ENCODE measurements at regions not wholly inside any gene's neighbourhood (a gene's known extent, or its start where the extent isn't known, plus 50 kb on each side); places are given as distances from the start of the nearest gene placed in this dataset.

GRCh38 chr7:11895337-11895736 is 63.3 kb upstream of the THSD7A start:
- Histone ChIP-seq H3K4me1 (ENCODE audit: control insufficient read depth, insufficient read depth, low read length) (no peaks in the 10 kb centered on the region), H3K9me3 (ENCODE audit: control insufficient read depth, insufficient read depth, low read length) (peaks cover 12% of the 10 kb centered on the region), H3K9ac (ENCODE audit: low read depth, low read length) (no peak overlapping the region), H3K27me3 (ENCODE audit: control insufficient read depth, insufficient read depth, low read length) (no peaks in the 10 kb centered on the region), H3K36me3 (ENCODE audit: control insufficient read depth, insufficient read depth, low read length) (no peaks in the 10 kb centered on the region), H3K4me3 (ENCODE audit: low read depth, low read length) (no peak overlapping the region)

GRCh38 chr7:11896663-11897062 is 64.7 kb upstream of the THSD7A start:
- Histone ChIP-seq H3K9ac (ENCODE audit: low read depth, low read length) (no peak overlapping the region), H3K4me3 (ENCODE audit: low read depth, low read length) (no peak overlapping the region), H3K4me1 (ENCODE audit: control insufficient read depth, insufficient read depth, low read length) (no peaks in the 10 kb centered on the region), H3K9me3 (ENCODE audit: control insufficient read depth, insufficient read depth, low read length) (peaks cover 9% of the 10 kb centered on the region), H3K27me3 (ENCODE audit: control insufficient read depth, insufficient read depth, low read length) (no peaks in the 10 kb centered on the region), H3K36me3 (ENCODE audit: control insufficient read depth, insufficient read depth, low read length) (no peaks in the 10 kb centered on the region)

GRCh38 chr7:11899247-11899646 is 67.2 kb upstream of the THSD7A start:
- no peaks in the 10 kb centered on the region for H3K4me1 ChIP-seq (ENCODE audit: control insufficient read depth, insufficient read depth, low read length)
- H3K27me3 ChIP-seq (ENCODE audit: control insufficient read depth, insufficient read depth, low read length): no peaks in the 10 kb centered on the region
- H3K9ac ChIP-seq (ENCODE audit: low read depth, low read length): no peak overlapping the region
- H3K36me3 ChIP-seq (ENCODE audit: control insufficient read depth, insufficient read depth, low read length): no peaks in the 10 kb centered on the region
- H3K9me3 ChIP-seq (ENCODE audit: control insufficient read depth, insufficient read depth, low read length): no peaks in the 10 kb centered on the region
- no peak overlapping the region for H3K4me3 ChIP-seq (ENCODE audit: low read depth, low read length)

GRCh38 chr7:11910253-11910652 is 78.3 kb upstream of the THSD7A start:
- H3K27me3 ChIP-seq (ENCODE audit: control insufficient read depth, insufficient read depth, low read length): no peaks in the 10 kb centered on the region
- H3K4me3 ChIP-seq (ENCODE audit: low read depth, low read length): no peak overlapping the region
- H3K9me3 ChIP-seq (ENCODE audit: control insufficient read depth, insufficient read depth, low read length): no peaks in the 10 kb centered on the region
- peaks cover 6% of the 10 kb centered on the region for H3K4me1 ChIP-seq (ENCODE audit: control insufficient read depth, insufficient read depth, low read length)
- H3K9ac ChIP-seq (ENCODE audit: low read depth, low read length): no peak overlapping the region
- no peaks in the 10 kb centered on the region for H3K36me3 ChIP-seq (ENCODE audit: control insufficient read depth, insufficient read depth, low read length)

GRCh38 chr7:11911900-11912299 is 79.9 kb upstream of the THSD7A start:
- H3K9ac ChIP-seq (ENCODE audit: low read depth, low read length): no peak overlapping the region
- no peak overlapping the region for H3K4me3 ChIP-seq (ENCODE audit: low read depth, low read length)
- no peaks in the 10 kb centered on the region for H3K36me3 ChIP-seq (ENCODE audit: control insufficient read depth, insufficient read depth, low read length)
- peaks cover 6% of the 10 kb centered on the region for H3K4me1 ChIP-seq (ENCODE audit: control insufficient read depth, insufficient read depth, low read length)
- H3K27me3 ChIP-seq (ENCODE audit: control insufficient read depth, insufficient read depth, low read length): no peaks in the 10 kb centered on the region
- no peaks in the 10 kb centered on the region for H3K9me3 ChIP-seq (ENCODE audit: control insufficient read depth, insufficient read depth, low read length)

GRCh38 chr7:11914645-11915044 is 82.6 kb upstream of the THSD7A start:
- H3K9me3 ChIP-seq (ENCODE audit: control insufficient read depth, insufficient read depth, low read length): no peaks in the 10 kb centered on the region

GRCh38 chr7:11923376-11923930 is 91.5 kb upstream of the THSD7A start:
- no peaks in the 10 kb centered on the region for H3K36me3 ChIP-seq (ENCODE audit: control insufficient read depth, insufficient read depth, low read length)
- no peaks in the 10 kb centered on the region for H3K9me3 ChIP-seq (ENCODE audit: control insufficient read depth, insufficient read depth, low read length)
- no peak overlapping the region for H3K4me3 ChIP-seq (ENCODE audit: low read depth, low read length)
- no peaks in the 10 kb centered on the region for H3K27me3 ChIP-seq (ENCODE audit: control insufficient read depth, insufficient read depth, low read length)
- no peaks in the 10 kb centered on the region for H3K4me1 ChIP-seq (ENCODE audit: control insufficient read depth, insufficient read depth, low read length)
- H3K9ac ChIP-seq (ENCODE audit: low read depth, low read length): no peak overlapping the region

More at GRCh38 chr7:11914645-11915044, 82.6 kb upstream of the THSD7A start:
- Histone ChIP-seq H3K36me3 (ENCODE audit: control insufficient read depth, insufficient read depth, low read length) (no peaks in the 10 kb centered on the region), H3K9ac (ENCODE audit: low read depth, low read length) (no peak overlapping the region), H3K4me3 (ENCODE audit: low read depth, low read length) (no peak overlapping the region), H3K4me1 (ENCODE audit: control insufficient read depth, insufficient read depth, low read length) (peaks cover 6% of the 10 kb centered on the region), H3K27me3 (ENCODE audit: control insufficient read depth, insufficient read depth, low read length) (no peaks in the 10 kb centered on the region)

GRCh38 chr7:11931307-11931706 is 99.3 kb upstream of the THSD7A start:
- no peak overlapping the region for H3K4me3 ChIP-seq (ENCODE audit: low read depth, low read length)
- H3K27me3 ChIP-seq (ENCODE audit: control insufficient read depth, insufficient read depth, low read length): no peaks in the 10 kb centered on the region
- H3K36me3 ChIP-seq (ENCODE audit: control insufficient read depth, insufficient read depth, low read length): no peaks in the 10 kb centered on the region
- H3K9me3 ChIP-seq (ENCODE audit: control insufficient read depth, insufficient read depth, low read length): no peaks in the 10 kb centered on the region
- H3K9ac ChIP-seq (ENCODE audit: low read depth, low read length): no peak overlapping the region
- no peaks in the 10 kb centered on the region for H3K4me1 ChIP-seq (ENCODE audit: control insufficient read depth, insufficient read depth, low read length)

GRCh38 chr7:11934796-11935195 is 102.8 kb upstream of the THSD7A start:
- Histone ChIP-seq H3K4me1 (ENCODE audit: control insufficient read depth, insufficient read depth, low read length) (no peaks in the 10 kb centered on the region), H3K9ac (ENCODE audit: low read depth, low read length) (no peak overlapping the region), H3K4me3 (ENCODE audit: low read depth, low read length) (no peak overlapping the region), H3K27me3 (ENCODE audit: control insufficient read depth, insufficient read depth, low read length) (no peaks in the 10 kb centered on the region), H3K36me3 (ENCODE audit: control insufficient read depth, insufficient read depth, low read length) (no peaks in the 10 kb centered on the region), H3K9me3 (ENCODE audit: control insufficient read depth, insufficient read depth, low read length) (no peaks in the 10 kb centered on the region)

- H3K27me3 ChIP-seq (ENCODE audit: control insufficient read depth, insufficient read depth, low read length): no peaks in the 10 kb centered on the region
- H3K9me3 ChIP-seq (ENCODE audit: control insufficient read depth, insufficient read depth, low read length): no peaks in the 10 kb centered on the region
- H3K9ac ChIP-seq (ENCODE audit: low read depth, low read length): no peak overlapping the region
- no peaks in the 10 kb centered on the region for H3K36me3 ChIP-seq (ENCODE audit: control insufficient read depth, insufficient read depth, low read length)
- H3K4me1 ChIP-seq (ENCODE audit: control insufficient read depth, insufficient read depth, low read length): no peaks in the 10 kb centered on the region
- H3K4me3 ChIP-seq (ENCODE audit: low read depth, low read length): no peak overlapping the region
Observed at GRCh38 chr7:11935905-11936304, 103.9 kb upstream of the THSD7A start.

- Histone ChIP-seq H3K4me1 (ENCODE audit: control insufficient read depth, insufficient read depth, low read length) (no peaks in the 10 kb centered on the region), H3K9me3 (ENCODE audit: control insufficient read depth, insufficient read depth, low read length) (no peaks in the 10 kb centered on the region), H3K27me3 (ENCODE audit: control insufficient read depth, insufficient read depth, low read length) (no peaks in the 10 kb centered on the region), H3K4me3 (ENCODE audit: low read depth, low read length) (no peak overlapping the region), H3K9ac (ENCODE audit: low read depth, low read length) (no peak overlapping the region), H3K36me3 (ENCODE audit: control insufficient read depth, insufficient read depth, low read length) (no peaks in the 10 kb centered on the region)
Observed at GRCh38 chr7:11946794-11947193, 114.8 kb upstream of the THSD7A start.

GRCh38 chr7:11950281-11950680 is 118.3 kb upstream of the THSD7A start:
- H3K27me3 ChIP-seq (ENCODE audit: control insufficient read depth, insufficient read depth, low read length): no peaks in the 10 kb centered on the region
- no peaks in the 10 kb centered on the region for H3K36me3 ChIP-seq (ENCODE audit: control insufficient read depth, insufficient read depth, low read length)
- no peak overlapping the region for H3K9ac ChIP-seq (ENCODE audit: low read depth, low read length)
- no peaks in the 10 kb centered on the region for H3K9me3 ChIP-seq (ENCODE audit: control insufficient read depth, insufficient read depth, low read length)
- H3K4me1 ChIP-seq (ENCODE audit: control insufficient read depth, insufficient read depth, low read length): no peaks in the 10 kb centered on the region
- no peak overlapping the region for H3K4me3 ChIP-seq (ENCODE audit: low read depth, low read length)

Data from iPS-15b (cell line).